GM21737 (cell line): ENCODE measurements at regions not wholly inside any gene's neighbourhood (a gene's known extent, or its start where the extent isn't known, plus 50 kb on each side); places are given as distances from the start of the nearest gene placed in this dataset.
"Not testable (repeated sequence)": the region's sequence is repeated elsewhere in the genome, so short reads cannot be mapped to it uniquely, and the experiment has no call there.

Source experiments
- ATAC-seq: cut with Tn5 transposase; IDR thresholded peaks from one replicate; pipeline ENCODE4 v1.9.1; 2021; ENCODE audit warnings: mild to moderate bottlenecking, moderate library complexity; ENCODE audit not compliant: unreplicated experiment

DNA sequence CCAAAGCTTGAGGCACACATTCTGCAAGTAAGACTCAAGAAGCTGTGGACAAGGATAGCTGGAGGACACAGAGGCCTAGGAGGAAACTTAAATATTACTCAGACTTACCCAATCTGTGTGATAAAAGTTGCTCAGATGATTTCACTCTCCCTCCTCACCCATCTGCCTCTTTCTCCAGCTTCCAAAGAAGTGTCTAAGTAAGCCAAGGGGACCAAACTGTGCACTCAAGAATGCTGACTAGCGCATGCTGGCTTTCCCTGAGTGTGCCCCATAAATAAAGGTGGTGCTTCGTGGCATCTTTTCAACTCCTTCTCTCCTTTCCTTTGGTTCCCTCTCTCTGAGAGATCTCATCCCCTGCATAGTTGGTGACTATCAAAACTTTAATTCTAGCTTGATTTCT lies 211.0 kb upstream of the LMCD1 start:
- no peak for ATAC-seq

DNA sequence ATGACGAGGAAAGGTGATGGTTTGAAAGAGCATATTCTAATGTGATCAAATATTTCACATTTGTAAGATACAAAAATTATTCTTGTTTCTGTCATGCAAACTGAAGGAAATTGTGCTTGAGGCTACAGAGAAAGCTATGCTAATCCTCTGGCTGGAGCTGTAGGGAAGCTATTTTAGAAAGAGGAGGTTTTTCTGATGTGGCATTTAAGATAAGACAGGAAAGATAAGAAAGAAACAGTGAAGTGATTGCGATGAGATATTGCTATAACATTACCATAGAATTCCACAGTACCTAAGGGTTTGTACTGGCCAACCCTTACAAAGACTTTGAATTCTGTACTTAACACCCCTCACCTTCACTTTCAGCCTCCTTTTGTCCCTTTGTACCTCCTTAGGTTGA lies 205.2 kb upstream of the LMCD1 start:
- no peak for ATAC-seq

DNA sequence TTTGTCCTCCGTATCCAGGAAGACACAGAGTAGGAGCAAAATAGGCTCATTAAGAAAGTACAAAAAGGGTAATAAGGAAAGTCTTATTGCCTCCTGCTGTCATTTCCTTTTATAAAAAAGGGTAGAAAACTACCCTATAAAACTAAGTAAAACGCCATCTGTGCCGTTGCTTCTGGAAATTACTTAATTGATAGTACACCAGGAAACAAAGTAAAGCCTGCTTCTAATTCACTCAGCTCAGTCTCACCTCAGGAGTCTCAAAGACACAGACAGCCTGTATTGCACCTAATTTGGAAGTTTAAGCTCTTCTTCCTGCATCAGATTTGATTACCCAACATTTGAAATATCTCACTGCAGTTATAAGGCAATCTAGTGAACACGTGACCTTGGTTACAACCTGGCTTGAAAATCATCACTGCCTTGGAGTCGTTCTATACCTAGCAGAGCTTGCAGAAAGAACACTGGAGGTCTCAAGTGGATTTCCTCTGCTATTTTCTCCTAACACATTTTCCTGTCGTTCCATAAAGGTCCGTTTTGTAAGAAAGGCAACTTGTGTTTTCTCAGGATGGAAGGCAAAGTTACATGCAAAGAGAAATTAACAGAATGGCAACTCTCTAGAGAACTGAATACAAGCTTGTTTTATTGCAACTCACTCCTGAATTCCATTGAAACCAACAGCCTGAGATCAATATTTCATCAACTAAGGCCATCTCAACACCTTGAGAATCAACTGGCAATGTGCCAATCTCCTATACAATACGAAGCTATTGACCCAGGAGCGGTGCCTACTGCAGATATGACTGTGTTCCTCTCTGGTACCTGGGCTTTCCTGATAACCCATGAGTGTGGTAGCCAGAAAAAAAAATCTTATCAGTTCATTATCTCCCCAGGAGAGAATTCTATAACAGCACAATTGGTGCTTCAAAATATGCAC lies 203.3 kb upstream of the LMCD1 start:
- ATAC-seq: no peak

DNA sequence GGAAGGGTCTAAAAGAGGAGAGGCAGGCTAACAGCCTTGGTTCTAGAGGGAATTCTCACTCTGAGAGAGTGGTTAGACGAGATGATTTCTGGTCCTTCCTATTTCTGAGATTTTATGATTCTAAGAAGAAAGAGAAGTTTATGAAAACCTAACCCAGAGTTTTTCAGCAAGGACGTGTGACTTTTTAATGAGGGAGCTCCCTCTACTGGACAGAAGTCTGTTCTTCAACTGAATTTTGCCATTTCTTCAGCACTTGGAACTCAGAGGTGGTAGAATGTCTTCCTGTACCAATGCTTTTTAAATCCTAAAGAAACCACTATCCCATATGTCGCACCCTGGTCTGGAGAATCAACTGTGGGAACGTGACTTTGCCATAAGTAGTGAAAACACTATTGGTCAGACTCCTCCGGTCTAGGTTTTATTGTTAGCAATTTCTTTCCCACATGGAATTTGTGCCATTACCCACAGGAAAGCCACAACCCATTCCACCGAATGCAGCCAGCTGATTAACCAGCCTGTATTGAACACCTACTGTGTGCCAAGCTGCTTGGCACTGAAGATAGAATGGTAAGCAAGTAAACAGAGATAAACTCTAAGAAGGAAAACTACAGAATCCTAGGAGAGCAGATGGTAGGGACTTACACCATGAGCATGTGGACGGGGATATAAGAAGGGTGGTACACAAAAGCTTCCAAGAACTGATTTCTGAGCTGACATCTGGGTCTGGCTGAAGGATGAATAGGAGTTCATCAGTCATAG lies 199.5 kb upstream of the LMCD1 start:
- ATAC-seq: no peak

DNA sequence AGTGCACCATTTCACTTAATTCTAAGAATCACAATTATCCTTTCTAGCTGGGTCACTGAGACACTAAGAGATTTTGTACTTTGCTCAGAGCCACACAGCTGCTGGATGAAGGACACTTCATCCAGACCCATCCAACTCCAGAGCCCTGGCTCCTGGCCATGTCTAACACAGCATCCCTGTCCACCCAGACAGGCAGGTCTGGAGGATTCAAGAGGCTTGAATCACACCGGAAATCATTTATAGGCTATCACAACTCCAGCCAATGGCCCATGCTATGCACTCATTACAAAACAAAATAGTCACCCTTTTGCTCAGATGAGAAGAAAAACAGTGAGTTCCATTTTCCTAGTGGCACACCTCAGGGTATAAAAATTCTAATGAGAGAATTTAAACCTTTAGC lies 198.2 kb upstream of the LMCD1 start:
- ATAC-seq: no peak

DNA sequence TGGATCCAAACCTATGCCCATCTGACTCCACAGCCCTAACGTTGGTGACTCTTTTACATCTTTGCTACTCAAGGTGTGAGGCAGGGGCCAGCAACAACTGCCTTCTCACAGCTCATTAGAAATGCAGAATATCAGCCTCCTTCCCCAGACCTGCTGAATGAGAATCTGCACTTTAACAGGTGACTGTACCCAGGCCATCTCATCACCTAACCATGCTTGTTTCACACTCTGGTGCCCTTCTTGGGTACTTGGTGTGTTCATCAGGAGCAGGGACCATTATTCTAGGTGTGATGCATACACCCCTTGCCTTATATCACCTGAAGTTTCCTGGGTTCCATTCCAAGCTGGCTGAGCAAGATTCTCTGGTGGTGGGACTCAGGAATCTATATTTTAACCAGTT lies 196.3 kb upstream of the LMCD1 start:
- ATAC-seq: no peak

DNA sequence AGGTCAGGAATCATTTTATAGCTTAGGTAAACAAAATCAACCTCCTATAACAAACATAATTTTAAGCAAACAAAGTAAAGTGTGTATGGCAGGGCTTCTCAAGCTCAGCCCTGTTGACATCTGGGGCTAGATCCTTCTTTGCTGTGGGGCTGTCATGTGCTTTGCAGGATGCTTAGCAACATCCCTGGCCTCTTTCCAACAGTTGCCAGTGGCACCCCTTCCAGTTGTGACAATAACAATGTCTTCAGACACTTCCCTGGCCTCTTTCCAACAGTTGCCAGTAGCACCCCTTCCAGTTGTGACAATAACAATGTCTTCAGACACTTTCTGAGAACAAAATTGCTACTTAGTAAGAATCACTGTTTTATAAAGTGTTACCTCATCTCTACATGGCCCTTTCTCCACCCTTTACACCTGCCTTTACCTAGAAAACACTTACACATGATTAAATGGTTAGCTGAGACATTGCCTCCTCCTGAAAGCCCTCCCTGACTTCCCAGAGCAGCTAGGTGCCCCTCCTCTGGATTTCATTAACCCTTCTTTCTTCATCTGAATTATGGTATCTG lies 194.0 kb upstream of the LMCD1 start:
- no peak for ATAC-seq

DNA sequence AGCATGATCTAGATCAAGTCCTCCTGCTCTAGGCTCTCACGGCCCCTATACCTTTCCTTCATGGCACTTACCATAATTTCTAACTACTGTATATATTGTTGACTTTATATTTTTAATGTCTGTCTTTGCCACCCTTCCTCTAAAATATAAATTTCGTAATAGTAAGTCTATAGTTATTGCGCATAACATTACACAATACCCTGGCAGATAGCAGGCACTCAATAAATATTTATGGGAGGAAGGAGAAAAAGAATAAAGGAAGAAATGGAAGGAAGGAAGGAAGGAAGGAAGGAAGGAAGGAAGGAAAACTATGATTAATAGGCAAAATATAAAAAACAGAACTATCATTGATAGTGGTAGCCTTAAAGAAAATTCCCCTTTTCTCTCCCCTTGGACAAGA lies 190.3 kb upstream of the LMCD1 start:
- ATAC-seq: no peak

DNA sequence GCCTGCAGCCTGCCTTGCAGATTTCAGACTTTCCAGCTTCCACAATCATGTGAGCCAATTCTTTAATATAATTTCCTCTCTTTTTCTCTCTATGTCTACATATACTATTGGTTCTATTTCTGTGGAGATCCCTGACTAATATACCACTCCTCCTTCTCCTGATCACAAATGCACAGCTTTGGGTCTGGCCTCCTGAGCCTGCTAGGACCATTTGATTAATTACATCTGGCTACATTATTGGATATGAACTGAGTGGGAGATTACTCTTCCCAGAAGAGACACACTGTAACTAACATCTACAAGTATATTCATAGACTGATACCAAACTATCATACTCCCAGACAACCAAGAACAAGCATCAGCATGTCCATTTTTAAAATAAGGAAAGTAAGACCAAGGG lies 188.9 kb upstream of the LMCD1 start:
- no peak for ATAC-seq

DNA sequence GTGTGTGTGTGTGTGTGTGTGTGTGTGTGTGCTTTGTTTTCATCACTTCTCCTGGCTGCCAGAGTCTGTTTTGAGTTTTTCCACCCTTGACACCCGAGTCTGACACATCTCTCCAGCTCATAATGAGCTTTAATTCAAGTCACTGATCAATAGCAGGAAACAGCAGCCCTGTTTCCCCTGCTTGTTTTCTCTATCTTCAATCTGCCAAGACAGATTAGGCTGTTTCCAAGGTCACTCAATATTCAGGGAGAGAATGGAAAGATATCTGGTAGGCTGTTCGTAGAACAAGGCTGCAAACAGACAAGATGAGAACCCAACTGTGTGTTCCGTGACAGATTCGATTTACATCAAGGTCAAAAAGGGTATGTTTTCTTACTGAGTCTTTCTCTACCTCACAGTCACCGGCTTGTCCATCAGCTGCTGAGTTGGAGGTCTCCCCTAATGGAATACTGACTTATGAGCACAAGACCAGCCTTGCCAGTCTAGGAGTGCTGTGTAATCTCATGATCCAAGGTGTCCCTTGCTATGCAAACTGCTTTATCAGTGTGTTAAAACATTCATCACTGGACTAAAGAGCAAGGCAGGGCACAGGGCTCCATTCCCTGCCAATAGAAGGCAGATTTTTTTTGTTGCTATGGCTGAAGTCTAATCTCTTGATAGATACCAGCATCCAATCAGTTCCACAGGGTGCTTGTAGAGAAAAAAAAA lies 187.9 kb upstream of the LMCD1 start:
- no peak for ATAC-seq

DNA sequence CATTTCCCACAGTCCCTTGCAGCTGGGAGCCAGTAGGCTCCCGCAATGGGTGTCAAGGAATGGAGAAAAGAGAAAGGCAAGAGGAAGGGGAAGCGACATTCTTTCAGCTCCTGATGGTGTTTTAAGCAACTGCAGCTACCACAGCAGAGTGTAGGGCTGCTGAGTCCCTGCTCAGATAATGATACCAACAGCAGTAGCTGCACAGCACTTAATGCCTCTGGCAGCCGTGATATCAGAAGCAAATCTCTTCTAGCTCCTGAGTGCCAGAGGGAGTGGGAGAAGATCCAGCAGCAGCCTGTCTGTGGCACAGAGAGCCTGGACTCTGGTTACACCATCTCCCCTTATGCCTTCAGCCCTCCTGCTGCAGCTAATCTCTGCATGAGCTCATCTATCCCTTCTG lies 186.1 kb upstream of the LMCD1 start:
- ATAC-seq: not testable (repeated sequence)

DNA sequence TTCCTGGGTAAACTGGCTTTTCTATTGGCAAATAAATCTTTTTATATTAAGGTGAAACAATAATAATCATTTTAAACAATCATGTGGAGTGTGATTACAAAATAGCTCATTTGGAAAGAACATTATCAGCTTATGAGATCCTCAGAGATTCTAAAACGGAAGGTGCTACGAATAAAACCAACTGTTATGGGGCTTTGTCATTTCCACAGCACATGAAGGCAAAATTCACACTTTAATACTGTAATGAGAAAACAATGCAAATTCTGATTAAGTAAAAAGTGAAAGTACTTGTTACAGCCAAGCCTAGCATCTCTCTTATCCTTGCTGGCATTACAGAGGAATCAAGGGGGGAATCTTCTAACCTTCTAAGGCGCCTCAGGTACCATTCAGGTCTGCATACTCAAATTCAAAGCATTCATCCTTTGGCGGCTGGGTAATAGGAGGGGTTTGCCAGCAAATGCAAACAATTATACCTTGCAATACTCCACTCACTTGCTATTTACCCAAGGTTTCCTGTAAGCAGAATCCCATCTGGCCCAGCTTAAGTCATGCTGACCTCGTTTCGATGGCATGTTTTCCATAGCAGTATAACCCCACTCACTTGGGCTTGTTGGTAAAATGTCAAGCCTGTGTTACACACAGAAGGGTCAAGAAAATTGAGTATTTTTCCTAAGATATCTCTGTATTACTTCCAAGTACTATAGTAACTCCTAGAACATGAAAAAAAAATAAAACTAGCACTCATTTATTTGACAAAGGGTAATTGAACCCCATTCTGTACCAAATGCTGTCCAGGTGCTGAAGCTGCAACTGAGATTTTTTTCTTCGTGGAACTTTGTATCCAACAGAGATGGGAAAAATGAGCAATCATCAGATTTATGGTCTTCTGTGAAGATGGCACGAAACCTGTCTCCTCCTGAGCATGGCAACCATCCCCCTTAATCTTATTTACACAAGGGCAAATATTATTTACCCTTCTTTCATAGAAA lies 183.7 kb upstream of the LMCD1 start:
- no peak for ATAC-seq

DNA sequence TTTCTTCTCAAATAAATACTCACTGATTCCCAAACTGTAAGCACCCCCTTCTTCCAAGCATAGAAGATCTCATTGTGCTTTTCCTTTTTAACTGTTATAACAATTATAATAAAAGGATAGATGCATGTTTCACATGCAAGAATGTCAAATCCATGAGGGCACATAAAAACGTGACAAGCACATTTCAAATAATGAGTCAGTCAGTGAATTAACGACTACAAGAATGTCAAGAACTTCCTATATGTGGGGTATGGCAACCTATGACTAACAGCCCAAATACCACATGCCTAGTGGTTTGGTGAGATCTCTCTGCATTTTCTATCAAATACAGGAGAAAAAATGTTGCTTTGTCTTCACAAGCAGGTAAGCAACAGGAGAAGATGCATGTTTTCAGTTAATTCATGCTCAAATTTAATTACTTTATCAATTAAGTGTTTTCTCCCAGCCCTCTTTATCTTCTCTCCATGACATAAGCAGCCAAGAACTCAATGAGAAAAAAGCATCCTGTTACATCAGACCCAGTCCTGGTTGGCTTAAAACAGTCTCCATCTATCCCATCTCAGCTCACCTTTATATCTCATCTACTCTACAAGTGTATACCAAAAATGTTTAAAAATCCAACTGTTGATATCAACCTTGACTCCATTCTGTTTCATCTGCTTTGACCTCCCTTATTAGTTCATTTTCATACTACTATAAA lies 181.5 kb upstream of the LMCD1 start:
- no peak for ATAC-seq

DNA sequence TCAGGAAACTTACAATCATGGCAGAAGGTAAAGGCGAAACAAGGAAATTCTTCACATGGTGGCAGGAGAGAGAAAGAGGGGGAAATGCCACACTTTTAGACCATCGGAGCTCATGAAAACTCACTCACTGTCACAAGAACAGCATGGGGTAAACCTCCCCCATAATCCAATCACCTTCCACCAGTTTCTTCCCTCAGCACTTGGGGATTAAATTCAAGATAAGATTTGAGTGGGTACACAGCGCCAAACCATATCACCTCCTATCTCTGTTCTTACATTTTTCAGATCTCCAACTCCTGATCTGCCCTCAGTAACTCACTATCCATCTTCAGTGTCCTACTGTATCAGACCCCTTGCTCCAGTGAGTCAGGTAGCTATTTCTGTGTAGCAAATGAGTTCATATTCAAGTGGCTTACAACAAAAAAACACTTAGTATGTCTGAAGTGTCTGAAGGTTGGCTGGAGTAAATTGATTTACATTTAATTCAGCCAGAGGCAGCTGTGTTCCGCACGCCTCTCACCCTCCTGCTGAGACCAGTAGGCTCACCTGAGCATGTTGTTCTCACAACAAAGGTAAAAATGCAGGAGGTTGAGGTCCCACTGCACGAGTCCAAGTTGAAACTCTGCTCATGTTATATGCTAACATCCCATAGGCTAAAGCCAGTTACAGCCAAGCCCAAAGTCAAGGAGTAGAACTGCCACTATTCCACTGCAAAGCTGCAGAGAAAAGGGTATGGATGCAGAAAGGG lies 180.7 kb upstream of the LMCD1 start:
- no peak for ATAC-seq

DNA sequence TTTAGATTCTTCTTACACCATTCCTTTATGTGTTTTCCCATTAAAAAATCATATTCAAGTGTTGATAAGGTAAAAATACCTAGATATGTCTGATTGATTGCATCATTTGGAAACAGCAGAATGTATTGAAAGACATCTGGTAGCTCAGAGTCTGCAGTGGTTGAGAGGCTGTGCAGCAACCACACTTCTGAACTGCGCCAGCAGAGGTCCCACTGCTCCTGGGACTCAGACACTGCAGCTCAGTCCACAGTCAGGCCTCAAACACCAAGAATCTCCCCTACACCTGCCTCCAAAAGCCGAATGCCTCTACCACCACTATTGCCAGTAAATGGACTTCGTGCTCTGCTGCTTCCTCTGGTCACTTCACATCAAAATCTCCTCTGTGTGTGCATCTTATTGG lies 176.9 kb upstream of the LMCD1 start:
- ATAC-seq: no peak

DNA sequence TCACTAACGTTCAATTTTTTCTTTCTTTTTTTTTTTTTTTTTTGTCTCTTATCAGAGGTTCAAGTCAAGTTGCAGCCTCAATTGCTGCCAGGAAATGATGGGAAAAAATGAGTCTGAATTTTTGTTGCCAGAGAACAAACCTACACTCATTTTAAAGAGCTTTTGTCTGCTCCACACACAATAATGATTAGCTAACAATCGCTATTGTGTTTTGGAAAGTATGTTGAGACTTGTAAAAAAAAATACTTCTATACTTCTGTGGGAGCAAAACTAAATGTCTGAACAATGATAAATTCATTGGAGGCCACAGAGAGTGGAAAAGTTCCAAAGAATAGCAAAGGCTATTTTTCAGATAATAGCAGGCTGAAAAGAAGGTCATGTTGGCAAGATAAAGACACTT lies 176.3 kb upstream of the LMCD1 start:
- no peak for ATAC-seq

DNA sequence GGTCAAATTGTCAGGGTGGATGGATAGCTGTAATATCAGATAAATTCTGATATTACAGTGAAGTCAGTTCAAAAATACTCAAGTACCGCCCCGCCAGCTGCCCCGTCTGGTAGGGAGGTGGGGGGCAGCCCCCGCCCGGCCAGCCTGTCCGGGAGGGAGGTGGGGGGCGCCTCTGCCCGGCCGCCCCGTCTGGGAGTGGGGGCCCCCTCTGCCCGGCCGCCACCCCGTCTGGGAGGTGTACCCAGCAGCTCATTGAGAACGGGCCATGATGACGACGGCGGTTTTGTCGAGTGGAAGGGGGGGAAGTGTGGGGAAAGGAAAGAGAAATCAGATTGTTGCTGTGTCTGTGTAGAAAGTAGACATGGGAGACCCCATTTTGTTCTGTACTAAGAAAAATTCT lies 175.8 kb upstream of the LMCD1 start:
- ATAC-seq: not testable (repeated sequence)

DNA sequence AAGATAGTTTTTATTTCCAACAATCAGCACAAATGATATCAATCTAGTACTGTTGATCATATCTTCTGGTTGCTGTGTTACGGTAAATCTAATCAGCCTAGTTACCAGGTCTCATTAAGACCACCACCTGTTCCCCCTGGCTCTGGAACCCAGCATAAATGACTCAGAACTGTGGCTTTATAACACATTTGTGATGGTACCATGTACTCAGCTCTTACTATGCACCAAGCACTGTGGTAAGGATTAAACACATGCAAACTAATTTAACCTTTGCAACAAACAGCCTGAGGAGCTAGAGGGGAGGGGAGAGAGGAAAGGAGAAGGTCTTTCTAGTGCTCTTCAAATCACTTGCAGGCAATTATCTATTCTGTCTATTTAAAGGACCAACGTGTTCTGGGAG lies 173.9 kb upstream of the LMCD1 start:
- no peak for ATAC-seq

DNA sequence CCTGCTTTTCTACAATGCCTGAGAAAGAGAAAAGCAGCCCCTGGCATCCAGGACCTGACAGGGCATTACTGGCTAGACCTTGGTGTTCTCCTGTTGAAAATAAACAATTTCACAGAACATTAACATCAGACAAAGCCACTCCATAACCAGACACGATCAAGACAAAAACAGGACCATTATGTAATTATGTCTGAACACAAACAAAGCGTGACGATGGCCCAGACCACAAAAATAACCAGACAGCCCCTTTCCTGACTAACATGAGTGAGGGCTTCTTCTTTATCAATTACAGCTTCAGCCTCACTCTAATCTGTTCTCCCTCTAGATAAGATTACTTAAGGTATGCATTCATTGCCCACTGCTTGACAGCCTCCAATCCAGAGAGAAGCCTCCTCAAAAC lies 172.7 kb upstream of the LMCD1 start:
- ATAC-seq: no peak
